HPDE6-E6E7 (cell line): ENCODE measurements at regions not wholly inside any gene's neighbourhood (a gene's known extent, or its start where the extent isn't known, plus 50 kb on each side); places are given as distances from the start of the nearest gene placed in this dataset.
"Not testable (repeated sequence)": the region's sequence is repeated elsewhere in the genome, so short reads cannot be mapped to it uniquely, and the experiment has no call there.

Experiments used
- DNase-seq: peaks from one replicate; pipeline ENCODE4 v3.0.0; 2011; ENCODE audit warnings: missing footprints; ENCODE audit errors: extremely low spot score

GRCh38 chr10:64115908-64116643 lies 594.9 kb downstream of the REEP3 start:
- DNase-seq = peak; percentile 27

DNA sequence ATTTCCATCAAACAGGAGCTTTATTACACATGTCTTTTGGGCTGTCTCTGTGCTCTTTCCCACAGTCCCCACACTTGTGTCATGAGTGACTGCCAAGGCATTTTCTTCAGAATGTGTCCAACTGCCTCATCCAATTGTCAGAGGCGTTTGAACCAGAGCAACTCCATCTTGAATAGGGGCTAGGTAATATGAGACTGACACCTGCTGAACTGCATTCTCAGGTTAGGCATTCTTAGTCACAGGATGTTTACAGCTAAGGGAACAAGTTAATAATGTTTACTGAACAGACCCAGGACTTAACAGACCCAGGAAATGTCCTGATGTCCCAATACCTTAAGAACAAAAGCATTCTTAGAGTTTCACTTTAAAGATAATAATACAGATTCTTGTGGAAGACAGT lies 595.5 kb downstream of the REEP3 start:
- no peak for DNase-seq

DNA sequence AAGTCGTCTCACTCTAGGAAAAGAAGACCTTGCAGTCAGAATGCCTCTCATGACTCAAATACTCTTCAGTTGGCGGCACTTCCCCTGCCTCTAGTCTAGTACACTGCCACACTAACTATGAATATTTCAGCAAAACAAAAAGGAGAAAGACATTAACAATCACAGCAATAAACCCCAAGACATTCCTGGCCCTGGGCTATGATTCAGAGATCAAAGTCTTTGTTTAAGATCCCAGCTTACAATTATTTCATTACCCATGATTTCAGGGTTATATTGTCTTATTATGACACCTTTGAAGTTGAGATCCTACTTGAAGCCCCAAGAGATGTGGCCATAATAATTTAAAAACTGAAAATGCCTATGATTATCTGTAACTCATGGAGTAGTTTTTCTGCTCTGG lies 597.5 kb downstream of the REEP3 start:
- no peak for DNase-seq

DNA sequence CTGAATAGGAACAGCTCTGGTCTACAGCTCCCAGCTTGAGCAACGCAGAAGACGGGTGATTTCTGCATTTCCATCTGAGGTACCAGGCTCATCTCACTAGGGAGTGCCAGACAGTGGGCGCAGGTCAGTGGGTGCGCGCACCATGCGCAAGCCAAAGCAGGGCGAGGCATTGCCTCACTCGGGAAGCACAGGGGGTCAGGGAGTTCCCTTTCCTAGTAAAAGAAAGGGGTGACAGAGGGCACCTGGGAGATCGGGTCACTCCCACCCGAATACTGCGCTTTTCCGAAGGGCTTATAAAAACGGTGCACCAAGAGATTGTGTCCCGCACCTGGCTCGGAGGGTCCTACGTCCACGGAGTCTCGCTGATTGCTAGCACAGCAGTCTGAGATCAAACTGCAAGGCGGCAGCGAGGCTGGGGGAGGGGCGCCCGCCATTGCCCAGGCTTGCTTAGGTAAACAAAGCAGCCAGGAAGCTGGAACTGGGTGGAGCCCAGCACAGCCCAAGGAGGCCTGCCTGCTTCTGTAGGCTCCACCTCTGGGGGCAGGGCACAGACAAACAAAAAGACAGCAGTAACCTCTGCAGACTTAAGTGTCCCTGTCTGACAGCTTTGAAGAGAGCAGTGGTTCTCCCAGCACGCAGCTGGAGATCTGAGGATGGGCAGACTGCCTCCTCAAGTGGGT lies 599.2 kb downstream of the REEP3 start:
- not testable (repeated sequence) for DNase-seq

GRCh38 chr10:64130152-64130551 lies 609.0 kb downstream of the REEP3 start:
- no peak for DNase-seq

DNA sequence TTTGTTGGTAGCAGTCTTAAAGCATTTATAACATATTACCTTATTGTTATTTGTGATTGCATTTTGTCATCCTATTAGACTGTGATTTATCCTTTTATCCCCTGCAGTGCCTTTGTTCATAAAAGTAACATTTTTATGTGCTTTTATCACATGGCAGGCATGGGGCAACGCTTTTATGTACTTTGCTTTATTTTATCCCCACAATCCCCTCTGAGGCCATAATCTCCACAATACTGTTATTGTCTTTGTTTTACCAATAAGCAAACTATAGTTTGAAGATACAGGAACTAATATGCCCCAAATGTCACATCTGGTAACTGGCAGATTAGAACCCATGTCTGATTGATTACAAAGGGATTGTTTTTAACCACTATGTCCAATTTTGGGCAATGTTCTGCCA lies 613.5 kb downstream of the REEP3 start:
- DNase-seq = no peak

DNA sequence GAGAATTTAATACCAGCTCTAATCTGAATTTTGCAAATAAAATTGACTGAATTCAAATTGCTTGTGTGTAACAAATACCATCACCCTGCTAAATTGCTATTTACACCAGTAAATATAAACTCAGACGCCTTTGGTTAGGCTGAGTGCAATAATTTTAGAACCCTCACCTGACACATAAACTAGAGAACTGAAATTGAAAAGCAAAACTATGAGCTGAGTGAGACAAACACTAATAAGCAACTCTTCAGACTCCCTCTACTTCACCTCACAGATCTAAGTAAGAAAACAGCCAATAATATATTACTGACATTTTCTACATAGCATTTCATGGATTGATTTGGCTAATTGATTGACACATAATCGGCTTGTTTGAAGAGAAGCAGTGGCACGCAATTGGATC lies 621.2 kb downstream of the REEP3 start:
- no peak for DNase-seq

DNA sequence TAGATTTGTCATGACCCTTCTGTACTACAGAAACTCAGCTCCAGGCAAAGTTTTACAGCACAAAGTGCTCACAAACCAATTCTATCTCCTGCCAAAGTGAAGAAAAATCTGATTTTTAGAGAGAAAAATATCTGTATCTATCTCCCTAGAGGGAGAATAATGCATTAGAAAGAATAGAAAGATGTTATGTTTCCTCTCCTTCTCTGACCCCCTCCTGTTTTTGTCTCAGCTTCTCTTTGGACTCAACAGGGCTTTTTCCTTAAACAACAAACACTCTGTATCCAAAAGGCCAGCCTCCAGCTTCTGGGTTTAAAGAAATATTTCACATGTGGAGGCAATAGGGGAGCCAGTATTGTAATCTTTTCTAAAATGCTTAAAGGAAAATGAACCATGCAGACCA lies 627.4 kb downstream of the REEP3 start:
- no peak for DNase-seq

DNA sequence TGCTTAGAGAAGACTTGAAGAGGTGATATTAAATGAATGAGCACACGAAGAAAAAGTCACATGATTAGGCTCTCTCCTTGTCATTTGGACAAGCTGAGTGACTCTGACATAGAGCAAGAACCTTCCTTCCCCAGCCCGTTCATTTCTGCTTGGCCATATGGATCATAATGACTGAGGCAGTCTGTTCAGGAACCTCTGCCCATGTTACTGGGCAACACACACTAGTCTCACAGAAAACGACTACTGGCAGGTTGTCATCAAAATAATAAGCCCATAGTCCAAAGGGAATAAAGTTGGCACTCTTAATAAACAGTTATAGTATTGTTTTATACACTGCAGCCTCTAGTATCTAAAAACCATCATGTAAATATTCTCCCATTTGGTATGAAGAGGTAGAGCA lies 635.0 kb downstream of the REEP3 start:
- no peak for DNase-seq

DNA sequence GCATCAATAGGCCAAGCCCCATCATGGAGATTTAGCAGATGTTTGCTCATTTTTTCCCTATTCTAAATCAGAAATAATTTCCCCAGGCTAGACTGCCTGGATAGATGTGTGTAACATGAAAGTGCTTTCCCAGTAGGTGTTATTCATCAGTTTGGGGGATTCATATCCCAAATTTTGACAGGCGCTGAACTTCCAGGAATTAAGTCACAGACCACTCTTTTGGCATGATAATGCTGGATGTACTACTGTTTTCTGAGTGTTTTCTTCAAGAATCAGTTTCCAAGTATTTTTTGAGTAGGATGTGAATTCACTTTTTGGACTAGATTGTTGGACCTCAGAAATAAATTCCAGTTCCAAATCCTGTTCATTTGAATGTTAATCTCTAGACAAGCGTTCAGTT lies 637.4 kb downstream of the REEP3 start:
- no peak for DNase-seq

DNA sequence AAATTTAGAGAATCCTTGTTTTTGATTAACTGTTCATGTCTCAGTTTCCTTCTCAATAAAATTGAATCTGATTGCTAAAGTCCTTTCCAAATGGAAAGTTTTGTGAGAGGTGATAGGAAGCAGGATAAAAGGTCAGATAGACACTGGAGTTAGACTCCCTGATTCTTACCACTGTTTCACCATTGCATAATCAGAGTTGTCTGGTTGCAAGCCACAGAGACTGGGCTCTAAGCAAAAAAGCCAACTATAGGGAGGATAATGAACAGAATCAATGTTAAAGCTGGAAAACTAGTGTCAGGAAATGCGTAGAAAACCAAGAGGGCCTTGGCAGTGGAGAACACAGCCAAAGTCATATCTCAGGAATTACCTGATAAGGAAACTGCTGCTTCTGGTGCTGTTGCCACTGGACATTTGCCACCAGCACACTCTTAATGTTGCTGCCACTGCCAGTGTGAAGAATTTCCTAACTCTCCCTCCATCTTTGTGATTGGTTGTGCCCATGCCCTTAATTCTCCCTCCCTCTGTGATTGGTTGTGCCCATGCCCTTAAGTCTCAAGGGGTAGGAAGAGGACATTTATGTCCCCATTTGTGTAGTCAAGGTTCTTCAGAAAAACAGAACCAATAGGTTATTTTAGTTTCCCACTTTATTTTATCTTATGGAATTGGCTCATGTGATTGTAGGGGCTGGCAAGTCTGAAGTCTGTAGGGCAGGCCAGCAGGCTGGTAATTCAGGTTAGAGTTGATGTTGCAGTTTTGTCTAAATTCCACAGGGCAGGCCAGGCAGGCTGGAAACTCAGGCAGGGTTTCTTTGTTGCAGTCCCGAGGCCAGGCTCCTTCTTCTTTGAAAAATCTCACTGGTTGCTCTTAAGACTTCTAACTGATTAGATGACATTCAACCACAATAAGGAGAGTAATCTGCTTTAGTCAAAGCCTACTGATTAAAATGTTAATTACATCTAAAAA lies 639.0 kb downstream of the REEP3 start:
- no peak for DNase-seq

DNA sequence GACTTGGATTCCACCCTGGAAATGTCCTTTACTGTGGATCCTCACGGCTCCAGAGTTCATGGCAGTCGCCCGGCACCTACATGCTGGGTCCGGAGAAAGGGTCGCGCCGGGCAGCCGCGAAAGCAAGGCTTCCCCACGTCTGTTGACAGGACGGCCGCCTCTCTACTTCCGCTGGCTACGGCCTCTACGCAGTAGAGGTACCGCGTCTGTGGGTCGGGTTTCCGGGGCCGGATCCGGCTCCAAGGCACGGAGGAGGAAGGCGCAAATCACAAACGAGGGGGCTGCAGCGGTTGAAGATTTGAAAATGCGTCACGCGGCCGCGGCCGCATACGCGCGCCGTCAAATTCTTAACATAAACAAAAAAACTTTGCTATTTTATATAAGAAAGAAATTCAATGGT lies 649.6 kb downstream of the REEP3 start:
- DNase-seq = no peak

DNA sequence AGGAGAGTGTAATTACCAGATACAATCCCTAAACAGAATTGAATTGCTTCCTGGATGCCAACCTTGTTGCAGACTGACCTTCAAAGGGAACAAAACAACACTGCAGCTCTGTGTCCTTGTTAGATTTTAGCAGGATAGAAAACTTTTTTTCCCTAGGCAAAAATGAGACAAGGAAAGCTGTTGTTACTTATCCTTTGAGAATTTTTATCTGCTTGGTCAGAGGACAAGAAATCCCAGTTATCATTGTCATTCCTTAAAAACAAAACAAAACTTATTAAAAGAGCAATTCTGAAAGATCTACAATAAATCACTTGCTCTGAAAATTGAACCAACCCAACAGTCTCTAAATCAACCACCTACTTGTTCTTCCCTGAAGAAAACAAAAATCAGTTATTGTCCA lies 652.6 kb downstream of the REEP3 start:
- no peak for DNase-seq

GRCh38 chr10:64174666-64175255 lies 653.6 kb downstream of the REEP3 start:
- no peak for DNase-seq

DNA sequence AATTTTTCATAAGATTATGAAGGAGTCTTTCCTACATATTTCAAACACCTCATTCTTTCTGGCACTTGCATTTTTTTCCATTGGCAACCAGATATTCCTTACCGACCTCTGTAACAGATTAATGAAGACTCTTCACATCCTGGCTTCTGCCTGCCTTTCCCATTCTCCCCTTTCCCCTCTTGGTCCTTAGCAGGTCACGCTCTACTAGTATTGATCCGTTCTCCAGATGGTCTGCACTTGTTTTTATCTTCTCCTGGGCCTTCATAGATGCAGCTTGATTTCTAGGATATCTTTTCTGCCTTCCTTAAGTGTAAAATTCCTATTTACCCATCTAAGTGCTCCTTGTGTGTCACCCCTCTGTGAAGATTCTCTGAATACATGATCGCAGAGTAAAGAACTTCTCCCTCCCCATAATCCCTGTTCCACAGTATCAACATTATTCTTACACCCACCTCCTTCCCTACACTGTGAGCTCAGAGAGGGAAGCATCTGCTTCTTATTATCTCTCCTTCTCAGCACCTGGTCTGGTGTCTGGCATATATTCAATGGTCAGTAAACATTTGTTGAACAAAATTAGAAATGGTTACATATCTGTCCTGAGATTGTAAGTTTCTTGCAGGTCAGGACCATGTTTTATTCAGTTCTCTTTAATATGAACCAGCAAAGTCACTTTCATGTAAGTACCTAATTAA lies 654.2 kb downstream of the REEP3 start:
- no peak for DNase-seq

GRCh38 chr10:64182671-64183070 lies 661.5 kb downstream of the REEP3 start:
- no peak for DNase-seq

DNA sequence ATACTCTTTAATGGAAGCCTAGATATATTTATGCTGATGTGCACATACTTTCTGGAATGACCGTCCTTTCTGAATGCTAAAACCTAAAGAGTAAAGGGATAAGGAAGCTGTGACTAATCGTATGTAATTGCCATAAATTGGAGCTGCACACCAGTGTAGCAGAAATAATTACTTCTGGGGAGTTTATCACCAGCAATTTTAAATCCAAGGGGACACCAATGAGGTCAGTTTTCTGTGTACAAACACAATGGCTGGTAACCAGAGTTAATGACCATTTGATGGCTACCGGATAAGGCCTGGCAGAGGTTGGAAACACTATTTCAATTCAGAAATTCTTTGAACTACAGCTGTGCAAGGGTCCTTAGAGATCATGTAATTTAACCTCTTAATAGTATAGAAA lies 670.1 kb downstream of the REEP3 start:
- no peak for DNase-seq

- no peak for DNase-seq
These were observed 675.6 kb downstream of the REEP3 start for GRCh38 chr10:64196638-64197315.

- no peak for DNase-seq
These were observed 680.7 kb downstream of the REEP3 start for GRCh38 chr10:64201936-64202335.

DNA sequence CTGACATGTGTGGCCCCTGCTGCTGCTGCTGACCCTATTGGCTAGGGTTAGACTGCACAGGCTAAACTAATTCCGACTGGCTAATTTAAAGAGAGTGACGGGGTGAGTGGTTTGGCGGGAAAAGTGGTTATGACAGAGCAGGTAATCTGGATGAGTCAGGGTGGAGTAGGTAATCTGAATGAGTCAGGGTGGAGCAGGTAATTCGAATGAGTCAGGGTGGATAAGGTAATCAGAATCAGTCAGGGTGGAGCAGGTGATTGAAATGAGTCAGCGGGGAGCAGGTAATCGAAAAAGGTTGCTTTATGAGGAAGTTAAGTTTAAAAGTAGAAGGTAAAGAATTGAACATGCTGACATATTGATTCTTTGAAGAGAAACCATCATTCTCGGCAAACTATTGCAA lies 683.3 kb downstream of the REEP3 start:
- peak; percentile 5 for DNase-seq

DNA sequence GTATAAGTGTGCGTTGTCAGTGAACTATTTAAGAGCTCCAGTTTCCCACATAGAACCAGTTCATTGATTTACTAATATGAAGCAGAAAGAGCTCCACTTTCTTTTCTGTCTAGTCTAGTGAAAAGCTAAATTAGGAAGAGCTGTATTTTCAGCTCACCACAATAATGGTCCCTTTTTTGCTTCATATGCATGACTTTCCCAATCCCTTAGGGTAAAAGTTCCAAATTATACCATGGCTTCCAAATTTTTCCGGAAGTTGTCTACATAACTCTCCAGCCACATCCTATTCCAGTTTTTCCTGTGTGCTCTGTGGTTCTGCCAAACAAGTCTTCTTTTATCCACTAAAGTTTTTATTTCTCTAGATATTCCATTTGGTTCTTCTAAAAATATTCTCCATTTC lies 685.2 kb downstream of the REEP3 start:
- no peak for DNase-seq
